D721Med (cell line): ENCODE measurements at regions not wholly inside any gene's neighbourhood (a gene's known extent, or its start where the extent isn't known, plus 50 kb on each side); places are given as distances from the start of the nearest gene placed in this dataset.
"Not testable (repeated sequence)": the region's sequence is repeated elsewhere in the genome, so short reads cannot be mapped to it uniquely, and the experiment has no call there.

ENCODE experiments used
- DNase-seq: peaks from one replicate; pipeline ENCODE4 v3.0.0; 2011; ENCODE audit warnings: low spot score; ENCODE audit not compliant: insufficient read length
- FAIRE-seq: peaks from 2 replicates; lab custom pipeline; 2011; peaks lifted over from hg19 to GRCh38; lab: Jason Lieb, UNC
- CTCF ChIP-seq: IDR thresholded peaks from 2 replicates; pipeline ENCODE4 v1.5.1; 2012; ENCODE audit warnings: mild to moderate bottlenecking, control low read depth; ENCODE audit not compliant: insufficient read depth; ENCODE audit errors: missing control alignments

- FAIRE-seq = no peak
- TF ChIP-seq CTCF = no peak
- no peak for DNase-seq
Measured at GRCh38 chr2:189308056-189308790, 128.7 kb upstream of the COL5A2 start.

GRCh38 chr2:189309331-189309730, 129.8 kb upstream of the COL5A2 start:
- no peak for FAIRE-seq
- DNase-seq = no peak

GRCh38 chr2:189312211-189312610, 129.1 kb upstream of the WDR75 start:
- no peak for FAIRE-seq

More at GRCh38 chr2:189309331-189309730, 129.8 kb upstream of the COL5A2 start:
- TF ChIP-seq CTCF = no peak

GRCh38 chr2:189312643-189313042, 128.6 kb upstream of the WDR75 start:
- FAIRE-seq (no peak), DNase-seq (no peak)
- no peak for TF ChIP-seq CTCF

More at GRCh38 chr2:189312211-189312610, 129.1 kb upstream of the WDR75 start:
- TF ChIP-seq CTCF = no peak
- no peak for DNase-seq

- FAIRE-seq (no peak), DNase-seq (no peak)
- no peak for TF ChIP-seq CTCF
Measured at GRCh38 chr2:189318761-189319160, 122.5 kb upstream of the WDR75 start.

GRCh38 chr2:189319424-189319823, 121.8 kb upstream of the WDR75 start:
- not testable (repeated sequence) for DNase-seq, FAIRE-seq

- FAIRE-seq (no peak), DNase-seq (no peak)
- TF ChIP-seq CTCF = no peak
Measured at GRCh38 chr2:189327879-189328847, 113.1 kb upstream of the WDR75 start.
